Mesenchymal stem cell (in vitro differentiated cells and primary cell): ENCODE measurements at regions not wholly inside any gene's neighbourhood (a gene's known extent, or its start where the extent isn't known, plus 50 kb on each side); places are given as distances from the start of the nearest gene placed in this dataset. TPM values are rescaled to one million over a fixed set of nuclear protein-coding genes. Genes with fewer than 3 reads are reported as not detected.

ENCODE experiments used
- DNase-seq: peaks from one replicate; pipeline ENCODE4 v3.0.0-alpha.2; 2013
- H2AFZ ChIP-seq: one replicate; pipeline ENCODE4 v1.6.1; 2013; ENCODE audit warnings: low read depth, mild to moderate bottlenecking, control low read depth, inconsistent platforms, low read length, moderate library complexity
- H2AK5ac ChIP-seq: 2 replicates; pipeline ENCODE4 v1.6.1; 2013; ENCODE audit warnings: low read length, moderate library complexity, mild to moderate bottlenecking, inconsistent platforms; ENCODE audit not compliant: severe bottlenecking
- H2BK120ac ChIP-seq: one replicate; pipeline ENCODE4 v1.6.1; 2013; ENCODE audit warnings: low read depth, mild to moderate bottlenecking, inconsistent platforms, low read length, moderate library complexity
- H2BK12ac ChIP-seq, 2 experiments: one replicate each; pipeline ENCODE4 v1.6.1; 2013; ENCODE audit warnings: inconsistent platforms in 2 of 2, low read length in 2 of 2, mild to moderate bottlenecking in 2 of 2, moderate library complexity in 2 of 2, control low read depth in 1 of 2
- H2BK15ac ChIP-seq: one replicate; pipeline ENCODE4 v1.6.1; 2013; ENCODE audit warnings: mild to moderate bottlenecking, low read depth, inconsistent platforms; ENCODE audit not compliant: poor library complexity, severe bottlenecking
- H2BK5ac ChIP-seq: 2 replicates; pipeline ENCODE4 v1.6.1; 2013; ENCODE audit warnings: low read depth, mild to moderate bottlenecking, low read length, control low read depth, inconsistent platforms; ENCODE audit not compliant: poor library complexity, severe bottlenecking
- H3K14ac ChIP-seq, 2 experiments: one replicate each; pipeline ENCODE4 v1.6.1; 2013; ENCODE audit warnings: inconsistent platforms in 2 of 2, low read length in 2 of 2, control low read depth in 1 of 2, mild to moderate bottlenecking in 1 of 2, moderate library complexity in 1 of 2
- H3K18ac ChIP-seq, 2 experiments: one replicate each; pipeline ENCODE4 v1.6.1; 2013; ENCODE audit warnings: inconsistent platforms in 2 of 2, low read length in 2 of 2, control low read depth in 1 of 2, low read depth in 1 of 2, mild to moderate bottlenecking in 1 of 2
- H3K23ac ChIP-seq, 2 experiments: one replicate each; pipeline ENCODE4 v1.6.1; 2013; ENCODE audit warnings: inconsistent platforms in 2 of 2, low read length in 2 of 2, mild to moderate bottlenecking in 2 of 2, moderate library complexity in 2 of 2, control low read depth in 1 of 2
- H3K27ac ChIP-seq: 2 replicates; pipeline ENCODE4 v1.5.1; 2013; ENCODE audit warnings: mild to moderate bottlenecking, moderate library complexity, low read length, control low read depth, inconsistent platforms; ENCODE audit not compliant: poor library complexity, severe bottlenecking
- H3K27me3 ChIP-seq, 2 experiments: 2 replicates each; pipeline versions ENCODE4 v1.6.1 to v1.7.0; 2013; ENCODE audit warnings: low read length in 2 of 2, mild to moderate bottlenecking in 2 of 2, moderate library complexity in 2 of 2, control low read depth in 1 of 2, inconsistent platforms in 1 of 2; ENCODE audit not compliant: control insufficient read depth in 1 of 2, insufficient read depth in 1 of 2
- H3K36me3 ChIP-seq, 2 experiments: 2 replicates each; pipeline versions ENCODE4 v1.6.1 to v1.7.0; 2013; ENCODE audit warnings: low read length in 2 of 2, control low read depth in 1 of 2, inconsistent platforms in 1 of 2, low read depth in 1 of 2, mild to moderate bottlenecking in 1 of 2; ENCODE audit not compliant: insufficient read depth in 2 of 2, control insufficient read depth in 1 of 2
- H3K4ac ChIP-seq, 2 experiments: one replicate each; pipeline ENCODE4 v1.6.1; 2013; ENCODE audit warnings: inconsistent platforms in 2 of 2, low read length in 2 of 2, mild to moderate bottlenecking in 2 of 2, moderate library complexity in 2 of 2, control low read depth in 1 of 2, low read depth in 1 of 2
- H3K4me1 ChIP-seq: 2 replicates; pipeline ENCODE4 v1.6.1; 2013; ENCODE audit warnings: low read depth, low read length, control low read depth; ENCODE audit not compliant: control insufficient read depth, insufficient read depth
- H3K4me2 ChIP-seq: 2 replicates; pipeline ENCODE4 v1.6.1; 2013; ENCODE audit warnings: low read length, mild to moderate bottlenecking, inconsistent platforms; ENCODE audit not compliant: poor library complexity, severe bottlenecking
- H3K4me3 ChIP-seq, 2 experiments: 2 replicates each; pipeline versions ENCODE4 v1.5.1 to v1.7.0; 2013; ENCODE audit warnings: low read length in 2 of 2, mild to moderate bottlenecking in 2 of 2, control low read depth in 1 of 2, low read depth in 1 of 2; ENCODE audit not compliant: insufficient read depth in 1 of 2
- H3K79me1 ChIP-seq: replicated peaks from 2 replicates; pipeline ENCODE4 v1.6.1; 2013; ENCODE audit warnings: mild to moderate bottlenecking, control low read depth, low read length, inconsistent platforms; ENCODE audit not compliant: poor library complexity, severe bottlenecking
- H3K9ac ChIP-seq: 2 replicates; pipeline ENCODE4 v1.7.0; 2013; ENCODE audit warnings: mild to moderate bottlenecking, low read length, moderate library complexity
- H3K9me3 ChIP-seq: 2 replicates; pipeline ENCODE4 v1.7.0; 2013; ENCODE audit warnings: mild to moderate bottlenecking, low read length; ENCODE audit not compliant: control insufficient read depth
- H4K8ac ChIP-seq: one replicate; pipeline ENCODE4 v1.6.1; 2013; ENCODE audit warnings: inconsistent platforms, mild to moderate bottlenecking, low read length, moderate library complexity
- H4K91ac ChIP-seq: one replicate; pipeline ENCODE4 v1.6.1; 2013; ENCODE audit warnings: mild to moderate bottlenecking, low read length, inconsistent platforms
- WGBS: methylation state at CpG from one replicate; pipeline ENCODE4 v1.1.7; 2013; ENCODE audit warnings: mixed read lengths; 5-methylcytosine and 5-hydroxymethylcytosine counted together
- small RNA-seq: library from polyadenylated mRNA; stranded (forward); fragments of <200 nt; extraction: miRNeasy Mini kit (QIAGEN cat#:217004); gene quantifications from one replicate; pipeline ENCODE3, GENCODE V24; 2013; ENCODE audit warnings: low read depth

GRCh38 chr1:110288111-110288510 is 51.1 kb upstream of the RBM15 start:
- WGBS, result 78% methylated on average over 3 of the region's 3 CpGs
- Histone ChIP-seq H3K18ac (no peak overlapping the region), H2AK5ac (no peak overlapping the region), H3K79me1 (no peaks in the 10 kb centered on the region), H2AFZ (no peak overlapping the region), H3K27me3 (peaks cover 0 to 21% of the 10 kb centered on the region in 2 experiments), H2BK12ac (no peak overlapping the region), H3K9ac (no peak overlapping the region), H3K4me3 (no peak overlapping the region), H3K36me3 (no peaks in the 10 kb centered on the region), H3K4ac (no peak overlapping the region), H2BK120ac (no peak overlapping the region), H3K4me1 (no peaks in the 10 kb centered on the region), H2BK15ac (no peak overlapping the region), H2BK5ac (no peak overlapping the region), H3K27ac (no peak overlapping the region), H4K8ac (no peak overlapping the region), H3K14ac (no peak overlapping the region), H3K4me2 (no peak overlapping the region), H4K91ac (no peak overlapping the region), H3K9me3 (no peaks in the 10 kb centered on the region), H3K23ac (no peak overlapping the region)
- peak; percentile 8 for DNase-seq

Small RNA genes in the stretch of these regions (small RNA-seq; reads per million reads assigned to genes)
- gene RF00402, result not detected
